ENCODE measurements at regions not wholly inside any gene's neighbourhood (a gene's known extent, or its start where the extent isn't known, plus 50 kb on each side); places are given as distances from the start of the nearest gene placed in this dataset.

- Histone ChIP-seq H3K36me3 (ENCODE audit: control insufficient read depth, insufficient read depth, low read length) (no peaks in the 10 kb centered on the region), H3K27me3 (replicated peaks; ENCODE audit: control insufficient read depth, insufficient read depth, low read length) (no peaks in the 10 kb centered on the region), H3K9me3 (no peaks in the 10 kb centered on the region), H3K4me1 (no peaks in the 10 kb centered on the region), H3K4me3 (ENCODE audit: low read depth, low read length) (no peak overlapping the region)
- intact Hi-C loops (cut with micrococcal nuclease; ENCODE audit: unreplicated experiment) = no loop called here
- Mint-ChIP-seq H3K36me3 (ENCODE audit: insufficient read depth, unreplicated experiment) (no peaks in the 10 kb centered on the region), H3K27me3 (ENCODE audit: insufficient read depth, unreplicated experiment) (no peaks in the 10 kb centered on the region), H3K27ac (ENCODE audit: unreplicated experiment) (no peak overlapping the region), H3K9me3 (ENCODE audit: unreplicated experiment) (peaks cover 9% of the 10 kb centered on the region), H3K4me1 (ENCODE audit: low read depth, unreplicated experiment) (no peaks in the 10 kb centered on the region), H3K4me3 (ENCODE audit: unreplicated experiment) (no peak overlapping the region)
- no peak for DNase-seq
- BruUV-seq (replicated peaks) = no TSS peak
- ChIA-PET POLR2A (no interaction called here), CTCF (no interaction called here)
- TF ChIP-seq CTCF (IDR thresholded peaks at IDR 0.05; ENCODE audit: insufficient read depth in 1 of 2, low read depth in 1 of 2, low read length in 1 of 2, severe bottlenecking in 1 of 2, unreplicated experiment in 1 of 2) = no peak
Observed at GRCh38 chr9:117574099-117574498, 130.1 kb upstream of the TLR4 start.

GRCh38 chr9:117564839-117565238 is 139.4 kb upstream of the TLR4 start:
- Mint-ChIP-seq H3K27ac (ENCODE audit: unreplicated experiment) (no peak overlapping the region), H3K36me3 (ENCODE audit: insufficient read depth, unreplicated experiment) (no peaks in the 10 kb centered on the region), H3K27me3 (ENCODE audit: insufficient read depth, unreplicated experiment) (peaks cover 6% of the 10 kb centered on the region), H3K9me3 (ENCODE audit: unreplicated experiment) (peaks cover under 1% of the 10 kb centered on the region), H3K4me3 (ENCODE audit: unreplicated experiment) (no peak overlapping the region), H3K4me1 (ENCODE audit: low read depth, unreplicated experiment) (no peaks in the 10 kb centered on the region)
- no peak for DNase-seq
- Histone ChIP-seq H3K27me3 (replicated peaks; ENCODE audit: control insufficient read depth, insufficient read depth, low read length) (no peaks in the 10 kb centered on the region), H3K4me3 (ENCODE audit: low read depth, low read length) (no peak overlapping the region), H3K36me3 (ENCODE audit: control insufficient read depth, insufficient read depth, low read length) (no peaks in the 10 kb centered on the region), H3K4me1 (no peaks in the 10 kb centered on the region), H3K9me3 (no peaks in the 10 kb centered on the region)
- intact Hi-C loops (cut with micrococcal nuclease; ENCODE audit: unreplicated experiment) = no loop called here
- CTCF ChIA-PET = no interaction called here
- no TSS peak for BruUV-seq (replicated peaks)
- POLR2A ChIA-PET = no interaction called here
- no peak for TF ChIP-seq CTCF (IDR thresholded peaks at IDR 0.05; ENCODE audit: insufficient read depth in 1 of 2, low read depth in 1 of 2, low read length in 1 of 2, severe bottlenecking in 1 of 2, unreplicated experiment in 1 of 2)

- Mint-ChIP-seq H3K9me3 (ENCODE audit: unreplicated experiment) (no peaks in the 10 kb centered on the region), H3K27ac (ENCODE audit: unreplicated experiment) (no peak overlapping the region), H3K4me3 (ENCODE audit: unreplicated experiment) (no peak overlapping the region), H3K27me3 (ENCODE audit: insufficient read depth, unreplicated experiment) (peaks cover 10% of the 10 kb centered on the region), H3K36me3 (ENCODE audit: insufficient read depth, unreplicated experiment) (no peaks in the 10 kb centered on the region), H3K4me1 (ENCODE audit: low read depth, unreplicated experiment) (no peaks in the 10 kb centered on the region)
- Histone ChIP-seq H3K4me3 (ENCODE audit: low read depth, low read length) (no peak overlapping the region), H3K4me1 (no peaks in the 10 kb centered on the region), H3K36me3 (ENCODE audit: control insufficient read depth, insufficient read depth, low read length) (no peaks in the 10 kb centered on the region), H3K27me3 (replicated peaks; ENCODE audit: control insufficient read depth, insufficient read depth, low read length) (no peaks in the 10 kb centered on the region), H3K9me3 (no peaks in the 10 kb centered on the region)
- intact Hi-C loops (cut with micrococcal nuclease; ENCODE audit: unreplicated experiment) = no loop called here
- CTCF ChIA-PET = no interaction called here
- POLR2A ChIA-PET = no interaction called here
- no peak for DNase-seq
- TF ChIP-seq CTCF (IDR thresholded peaks at IDR 0.05; ENCODE audit: insufficient read depth in 1 of 2, low read depth in 1 of 2, low read length in 1 of 2, severe bottlenecking in 1 of 2, unreplicated experiment in 1 of 2) = no peak
- BruUV-seq (replicated peaks) = no TSS peak
Observed at GRCh38 chr9:117561761-117562160, 142.4 kb upstream of the TLR4 start.

All from Caco-2 (cell line).